ENCODE measurements at regions not wholly inside any gene's neighbourhood (a gene's known extent, or its start where the extent isn't known, plus 50 kb on each side); places are given as distances from the start of the nearest gene placed in this dataset.

- Mint-ChIP-seq H3K27ac (no peak overlapping the region), H3K4me3 (no peak overlapping the region), H3K27me3 (ENCODE audit: low read depth) (no peaks in the 10 kb centered on the region), H3K4me1 (ENCODE audit: low read depth) (no peaks in the 10 kb centered on the region), H3K9me3 (no peaks in the 10 kb centered on the region), H3K36me3 (ENCODE audit: low read depth) (no peaks in the 10 kb centered on the region)
Measured at GRCh38 chr1:218211241-218211640, 73.9 kb upstream of the RRP15 start.

- Mint-ChIP-seq H3K27ac (no peak overlapping the region), H3K9me3 (no peaks in the 10 kb centered on the region), H3K36me3 (ENCODE audit: low read depth) (no peaks in the 10 kb centered on the region), H3K4me3 (no peak overlapping the region), H3K4me1 (ENCODE audit: low read depth) (no peaks in the 10 kb centered on the region), H3K27me3 (ENCODE audit: low read depth) (no peaks in the 10 kb centered on the region)
Measured at GRCh38 chr1:218217040-218217439, 68.1 kb upstream of the RRP15 start.

- H3K4me3 Mint-ChIP-seq = no peak overlapping the region
- H3K4me1 Mint-ChIP-seq (ENCODE audit: low read depth) = no peaks in the 10 kb centered on the region
- H3K36me3 Mint-ChIP-seq (ENCODE audit: low read depth) = no peaks in the 10 kb centered on the region
- no peaks in the 10 kb centered on the region for H3K9me3 Mint-ChIP-seq
- H3K27ac Mint-ChIP-seq = no peak overlapping the region
- no peaks in the 10 kb centered on the region for H3K27me3 Mint-ChIP-seq (ENCODE audit: low read depth)
Measured at GRCh38 chr1:218219460-218219859, 65.6 kb upstream of the RRP15 start.

GRCh38 chr1:218224101-218224500 is 61.0 kb upstream of the RRP15 start:
- Mint-ChIP-seq H3K27me3 (ENCODE audit: low read depth) (no peaks in the 10 kb centered on the region), H3K4me1 (ENCODE audit: low read depth) (no peaks in the 10 kb centered on the region), H3K9me3 (no peaks in the 10 kb centered on the region), H3K4me3 (no peak overlapping the region), H3K27ac (no peak overlapping the region), H3K36me3 (ENCODE audit: low read depth) (no peaks in the 10 kb centered on the region)

- Mint-ChIP-seq H3K36me3 (ENCODE audit: low read depth) (no peaks in the 10 kb centered on the region), H3K27ac (no peak overlapping the region), H3K4me3 (no peak overlapping the region), H3K27me3 (ENCODE audit: low read depth) (no peaks in the 10 kb centered on the region), H3K9me3 (no peaks in the 10 kb centered on the region), H3K4me1 (ENCODE audit: low read depth) (no peaks in the 10 kb centered on the region)
Measured at GRCh38 chr1:218226005-218226404, 59.1 kb upstream of the RRP15 start.
